ENCODE measurements at regions not wholly inside any gene's neighbourhood (a gene's known extent, or its start where the extent isn't known, plus 50 kb on each side); places are given as distances from the start of the nearest gene placed in this dataset.

- H3K27me3 ChIP-seq (replicated peaks in 1 of 4; ENCODE audit: control insufficient read depth in 3 of 4, extremely low read depth in 1 of 4, insufficient read depth in 3 of 4, low read length in 3 of 4), result no peaks in the 10 kb centered on the region
- no peak overlapping the region for H3K27ac ChIP-seq (ENCODE audit: low read depth, low read length)
- H2BK15ac ChIP-seq (ENCODE audit: low read length), result no peak overlapping the region
- H3K14ac ChIP-seq (ENCODE audit: insufficient read length), result no peak overlapping the region
- H3K4ac ChIP-seq (replicated peaks; ENCODE audit: insufficient read length, low read depth, low read length), result no peak overlapping the region
- no peak overlapping the region for H4K5ac ChIP-seq (ENCODE audit: insufficient read length, low read depth, low read length)
- H3K36me3 ChIP-seq (ENCODE audit: control insufficient read depth in 2 of 4, insufficient read depth in 4 of 4, low read length in 3 of 4), result no peaks in the 10 kb centered on the region
- no peak overlapping the region for H4K8ac ChIP-seq (ENCODE audit: extremely low read depth, insufficient read depth, low read length)
- no peak overlapping the region for H3K9ac ChIP-seq (replicated peaks in 1 of 4; ENCODE audit: extremely low read depth in 1 of 4, low read depth in 3 of 4, low read length in 3 of 4)
- H3K4me1 ChIP-seq (replicated peaks in 1 of 4; ENCODE audit: control insufficient read depth in 3 of 4, insufficient read depth in 4 of 4, low read length in 3 of 4), result no peaks in the 10 kb centered on the region
- no peaks in the 10 kb centered on the region for H4K20me1 ChIP-seq (replicated peaks in 1 of 2; ENCODE audit: control insufficient read depth in 1 of 2, insufficient read depth in 2 of 2, low read length in 2 of 2)
- H3K23me2 ChIP-seq (ENCODE audit: low read depth, low read length), result no peaks in the 10 kb centered on the region
- no peaks in the 10 kb centered on the region for H3K79me2 ChIP-seq (ENCODE audit: control insufficient read depth in 1 of 2, insufficient read depth in 2 of 2, low read length in 2 of 2)
- 89% methylated on average over 2 of the region's 2 CpGs; no CpG with 5 or more reads in 1 of the 2 experiments for WGBS, 2 experiments (ENCODE audit: extremely low coverage in 1 of 2, insufficient coverage in 1 of 2, insufficient read length in 1 of 2, insufficient replicate concordance in 2 of 2, low coverage in 1 of 2, low lambda C conversion rate in 2 of 2, missing lambda C conversion rate in 1 of 2)
- H2AK5ac ChIP-seq (ENCODE audit: low read depth, low read length), result no peak overlapping the region
- DNase-seq (ENCODE audit: low read depth in 1 of 2, low spot score in 2 of 2), result no peak
- no peak overlapping the region for H2AFZ ChIP-seq (ENCODE audit: low read length)
- H2BK5ac ChIP-seq (ENCODE audit: low read depth, low read length), result no peak overlapping the region
- H3K9me3 ChIP-seq (ENCODE audit: insufficient read depth in 2 of 2, low read depth in 1 of 2, low read length in 1 of 2), result no peaks in the 10 kb centered on the region
- no peak overlapping the region for H3K23ac ChIP-seq (ENCODE audit: insufficient read length)
- no peak overlapping the region for H2BK120ac ChIP-seq (replicated peaks; ENCODE audit: low read depth, low read length)
- H2BK20ac ChIP-seq (ENCODE audit: low read length), result no peak overlapping the region
- TF ChIP-seq TEAD4 (IDR thresholded peaks at IDR 0.05; ENCODE audit: low read depth, low read length) (no peak), CTBP2 (IDR thresholded peaks at IDR 0.05; ENCODE audit: borderline replicate concordance, insufficient read depth, insufficient read length, low read length) (no peak), SP2 (IDR thresholded peaks at IDR 0.05; ENCODE audit: low read length) (no peak), TCF12 (IDR thresholded peaks at IDR 0.05; ENCODE audit: low read depth, low read length) (no peak), POLR2AphosphoS5 (IDR thresholded peaks at IDR 0.05; ENCODE audit: low read depth, low read length) (no peak), ASH2L (IDR thresholded peaks at IDR 0.05; ENCODE audit: low read length) (no peak), NANOG (IDR thresholded peaks at IDR 0.05; ENCODE audit: insufficient read depth, low read depth, low read length, poor library complexity, severe bottlenecking) (no peak), JUN (IDR thresholded peaks at IDR 0.05; ENCODE audit: low read depth, low read length) (no peak), CBX5 (IDR thresholded peaks at IDR 0.05; ENCODE audit: low read depth, low read length) (no peak), E2F6 (IDR thresholded peaks at IDR 0.05) (no peak), KDM5A (IDR thresholded peaks at IDR 0.05; ENCODE audit: low read length) (no peak), PHF8 (conservative IDR thresholded peaks at IDR 0.05; ENCODE audit: low read depth, low read length) (no peak), POLR2A (IDR thresholded peaks at IDR 0.05; ENCODE audit: control extremely low read depth in 1 of 2, low read depth in 2 of 2, low read length in 2 of 2) (no peak)
- H4K91ac ChIP-seq (replicated peaks; ENCODE audit: insufficient read length, low read length), result no peak overlapping the region
- ChIA-PET CTCF (ENCODE audit: partially characterized antibody) (interaction anchor here (1.0 to 5.3 kb wide), 7 partner anchors 10 to 72 kb away, joined by 3 to 26 read pairs (median 5); no protein-coding TSS in a partner anchor), POLR2A (ENCODE audit: partially characterized antibody) (no interaction called here)
- H2BK12ac ChIP-seq (ENCODE audit: low read depth, low read length), result no peak overlapping the region
- H3K79me1 ChIP-seq (ENCODE audit: low read depth, low read length), result no peaks in the 10 kb centered on the region
- no peak overlapping the region for H3K4me2 ChIP-seq (ENCODE audit: insufficient read depth in 1 of 2, low read depth in 2 of 2, low read length in 2 of 2)
- no peak overlapping the region for H3K18ac ChIP-seq (ENCODE audit: extremely low read depth, low read length)
- H3K56ac ChIP-seq (replicated peaks; ENCODE audit: insufficient read length, low read depth, low read length), result no peak overlapping the region
- H3K4me3 ChIP-seq (ENCODE audit: extremely low read depth in 1 of 4, insufficient read depth in 2 of 4, low read depth in 3 of 4, low read length in 4 of 4), result no peak overlapping the region
- peak; percentile 65 for FAIRE-seq
Measured at GRCh38 chr2:16546128-16546754, 119.4 kb downstream of the CYRIA start.

Data from H1 (cell line).